DND-41 (cell line): ENCODE measurements at regions not wholly inside any gene's neighbourhood (a gene's known extent, or its start where the extent isn't known, plus 50 kb on each side); places are given as distances from the start of the nearest gene placed in this dataset.

Experiments
- ATAC-seq: fragments of 200-7000 bp; cut with Tn5 transposase; 3 replicates; pipeline ENCODE4 v1.9.1; 2021; ENCODE audit warnings: low read depth; ENCODE audit not compliant: insufficient read depth
- DNase-seq: peaks from one replicate; pipeline ENCODE4 v3.0.0-alpha.2; 2020
- H2AFZ ChIP-seq: 2 replicates; pipeline ENCODE4 v1.6.0; 2012; ENCODE audit warnings: low read depth, low read length
- H3K27ac ChIP-seq: 2 replicates; pipeline ENCODE4 v1.5.1; 2012; ENCODE audit warnings: low read length, inconsistent platforms
- H3K27me3 ChIP-seq: fragments of 200-600 bp; sonication (generic); 2 replicates; pipeline ENCODE4 v1.6.0; 2012; ENCODE audit warnings: low read length, mild to moderate bottlenecking, inconsistent platforms; ENCODE audit not compliant: insufficient read depth, poor library complexity
- H3K36me3 ChIP-seq: 2 replicates; pipeline ENCODE4 v1.5.1; 2012; ENCODE audit warnings: low read length, inconsistent platforms; ENCODE audit not compliant: insufficient read depth
- H3K4me1 ChIP-seq: 2 replicates; pipeline ENCODE4 v1.5.1; 2012; ENCODE audit warnings: mild to moderate bottlenecking, low read length; ENCODE audit not compliant: insufficient read depth
- H3K4me2 ChIP-seq: 2 replicates; pipeline ENCODE4 v1.6.0; 2012; ENCODE audit warnings: mild to moderate bottlenecking, moderate library complexity, low read length, inconsistent platforms; ENCODE audit not compliant: insufficient read depth
- H3K4me3 ChIP-seq, 2 experiments: fragments of 200-600 bp in 1 of 2; shearing (Covaris generic) in 1 of 2; 2 replicates each; pipeline ENCODE4 v1.5.1; 2012 to 2016; ENCODE audit warnings: inconsistent platforms in 2 of 2, low read length in 2 of 2, mild to moderate bottlenecking in 2 of 2, low read depth in 1 of 2, moderate library complexity in 1 of 2
- H3K79me2 ChIP-seq: 2 replicates; pipeline ENCODE4 v1.6.0; 2012; ENCODE audit warnings: low read length, inconsistent platforms; ENCODE audit not compliant: insufficient read depth
- H3K9ac ChIP-seq: 2 replicates; pipeline ENCODE4 v1.6.0; 2012; ENCODE audit warnings: low read depth, mild to moderate bottlenecking, inconsistent platforms, low read length, moderate library complexity
- H3K9me3 ChIP-seq: 2 replicates; pipeline ENCODE4 v1.5.1; 2012; ENCODE audit warnings: low read length, moderate library complexity, mild to moderate bottlenecking, inconsistent platforms; ENCODE audit not compliant: insufficient read depth, severe bottlenecking
- H4K20me1 ChIP-seq: 2 replicates; pipeline ENCODE4 v1.6.0; 2012; ENCODE audit warnings: low read length; ENCODE audit not compliant: insufficient read depth
- EZH2 ChIP-seq: IDR thresholded peaks from 3 replicates; pipeline ENCODE4 v1.6.1; 2012; ENCODE audit warnings: borderline replicate concordance, low read depth, mild to moderate bottlenecking, moderate library complexity, low read length, inconsistent platforms; ENCODE audit not compliant: severe bottlenecking
- TF ChIP-seq, protein P1 (sequence below): IDR thresholded peaks from 2 replicates; pipeline ENCODE4 v1.5.1; 2012; ENCODE audit warnings: borderline replicate concordance, low read length, moderate library complexity, mild to moderate bottlenecking; ENCODE audit not compliant: poor library complexity, severe bottlenecking; ENCODE audit errors: extremely low read depth

DNA sequence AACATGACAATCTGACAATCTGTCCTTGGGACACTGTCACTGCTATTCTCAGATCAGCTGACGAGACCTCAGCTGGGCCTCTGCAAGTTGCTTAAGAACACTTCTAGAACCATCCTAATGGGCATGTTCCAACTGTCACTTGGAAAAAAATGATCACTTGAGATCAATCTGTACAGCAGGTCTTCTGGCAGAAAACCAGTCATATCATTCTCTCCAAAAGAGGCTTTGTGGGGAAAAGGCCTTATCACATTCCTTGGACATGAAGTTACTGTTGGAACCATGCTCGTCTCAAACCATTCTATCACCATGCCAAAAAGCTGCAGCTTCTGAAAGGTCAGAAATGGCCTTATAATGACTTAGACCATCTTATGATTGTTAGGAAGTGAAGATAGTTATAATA, 744.2 kb downstream of the USP25 start:
- Histone ChIP-seq H3K4me2 (no peak overlapping the region), H3K27ac (no peak overlapping the region)

DNA sequence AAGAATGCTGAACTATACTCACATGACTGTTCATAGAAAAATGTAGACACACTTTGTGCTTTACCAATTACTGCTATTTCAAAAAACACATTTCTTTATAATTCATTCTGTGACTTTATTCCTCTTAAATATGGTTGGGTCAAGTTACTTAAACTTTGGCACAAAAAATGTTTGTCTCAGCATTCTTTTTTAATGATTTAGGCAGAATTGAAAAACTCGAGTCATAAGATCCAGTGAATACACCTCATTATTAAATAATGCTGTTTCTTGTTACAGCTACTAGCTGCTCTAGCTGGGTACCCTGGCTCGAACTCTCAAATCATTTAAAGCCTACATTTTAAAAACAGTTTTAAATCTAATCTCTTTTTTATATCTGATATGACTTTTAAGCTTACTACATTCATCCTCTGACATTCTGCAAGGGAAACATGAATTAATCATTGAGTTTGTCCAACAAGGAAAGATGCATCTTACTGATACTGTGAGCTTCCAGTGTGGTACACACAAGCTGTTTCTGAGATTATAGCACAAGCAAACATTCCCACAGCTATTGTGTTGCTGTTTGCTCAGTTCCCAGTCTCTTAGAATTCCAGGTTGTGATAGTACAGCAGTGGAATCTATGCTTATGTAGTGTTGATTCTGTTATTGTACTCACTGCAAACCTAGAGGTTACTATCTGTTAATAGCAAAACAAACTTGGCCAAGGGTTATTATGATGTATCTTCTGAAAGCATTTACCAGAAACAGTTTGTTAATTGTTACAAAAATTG, 746.5 kb downstream of the USP25 start:
- Histone ChIP-seq H3K4me2 (no peak overlapping the region), H3K4me1 (0 out of 2 replicates have a peak, but pooled peaks cover 3% of the 10 kb centered on the region), H4K20me1 (no peaks in the 10 kb centered on the region), H3K79me2 (no peaks in the 10 kb centered on the region), H3K4me3 (no peak overlapping the region), H3K9ac (no peak overlapping the region), H3K27me3 (no peaks in the 10 kb centered on the region), H2AFZ (no peak overlapping the region), H3K27ac (no peak overlapping the region), H3K36me3 (no peaks in the 10 kb centered on the region), H3K9me3 (no peaks in the 10 kb centered on the region)
- no peak for TF ChIP-seq EZH2
- TF ChIP-seq, protein P1, sequence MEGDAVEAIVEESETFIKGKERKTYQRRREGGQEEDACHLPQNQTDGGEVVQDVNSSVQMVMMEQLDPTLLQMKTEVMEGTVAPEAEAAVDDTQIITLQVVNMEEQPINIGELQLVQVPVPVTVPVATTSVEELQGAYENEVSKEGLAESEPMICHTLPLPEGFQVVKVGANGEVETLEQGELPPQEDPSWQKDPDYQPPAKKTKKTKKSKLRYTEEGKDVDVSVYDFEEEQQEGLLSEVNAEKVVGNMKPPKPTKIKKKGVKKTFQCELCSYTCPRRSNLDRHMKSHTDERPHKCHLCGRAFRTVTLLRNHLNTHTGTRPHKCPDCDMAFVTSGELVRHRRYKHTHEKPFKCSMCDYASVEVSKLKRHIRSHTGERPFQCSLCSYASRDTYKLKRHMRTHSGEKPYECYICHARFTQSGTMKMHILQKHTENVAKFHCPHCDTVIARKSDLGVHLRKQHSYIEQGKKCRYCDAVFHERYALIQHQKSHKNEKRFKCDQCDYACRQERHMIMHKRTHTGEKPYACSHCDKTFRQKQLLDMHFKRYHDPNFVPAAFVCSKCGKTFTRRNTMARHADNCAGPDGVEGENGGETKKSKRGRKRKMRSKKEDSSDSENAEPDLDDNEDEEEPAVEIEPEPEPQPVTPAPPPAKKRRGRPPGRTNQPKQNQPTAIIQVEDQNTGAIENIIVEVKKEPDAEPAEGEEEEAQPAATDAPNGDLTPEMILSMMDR, result no peak
- ATAC-seq, result no peak
- DNase-seq, result no peak

More for the DNA sequence above, 744.2 kb downstream of the USP25 start:
- no peaks in the 10 kb centered on the region for H3K9me3 ChIP-seq
- no peaks in the 10 kb centered on the region for H3K79me2 ChIP-seq
- H2AFZ ChIP-seq, result no peak overlapping the region
- DNase-seq, result no peak
- TF ChIP-seq, protein P1, result no peak
- TF ChIP-seq EZH2, result no peak
- no peak overlapping the region for H3K9ac ChIP-seq
- no peaks in the 10 kb centered on the region for H4K20me1 ChIP-seq
- no peaks in the 10 kb centered on the region for H3K36me3 ChIP-seq
- ATAC-seq, result no peak
- no peak overlapping the region for H3K4me3 ChIP-seq
- no peaks in the 10 kb centered on the region for H3K27me3 ChIP-seq
- 0 out of 2 replicates have a peak, but pooled peaks cover 3% of the 10 kb centered on the region for H3K4me1 ChIP-seq

DNA sequence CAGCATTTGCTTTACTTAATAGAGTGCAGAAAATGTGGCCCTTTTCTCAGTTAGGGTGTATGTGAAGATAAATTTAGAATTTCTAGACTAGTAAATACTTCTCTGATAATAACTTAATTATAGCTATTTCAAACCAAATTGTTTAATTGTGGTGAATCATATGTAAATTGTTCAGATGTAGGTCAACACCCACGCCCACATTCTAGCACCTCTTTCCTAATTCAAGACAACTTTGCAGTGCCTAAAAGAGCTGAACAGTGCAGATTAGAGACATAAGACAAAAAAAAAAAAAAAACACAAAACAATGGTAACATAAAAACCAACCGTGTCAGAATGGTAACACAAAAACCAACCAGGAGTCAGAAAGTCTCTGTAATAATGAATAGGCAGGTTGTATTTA, 758.3 kb downstream of the USP25 start:
- no peak for TF ChIP-seq EZH2
- TF ChIP-seq, protein P1, result no peak
- Histone ChIP-seq H3K27ac (no peak overlapping the region), H3K4me1 (peaks cover 11% of the 10 kb centered on the region), H3K4me2 (no peak overlapping the region), H3K79me2 (no peaks in the 10 kb centered on the region; the same call in 1 of the 2 replicates), H2AFZ (no peak overlapping the region), H3K4me3 (no peak overlapping the region), H3K9me3 (no peaks in the 10 kb centered on the region), H4K20me1 (no peaks in the 10 kb centered on the region), H3K27me3 (no peaks in the 10 kb centered on the region), H3K36me3 (no peaks in the 10 kb centered on the region), H3K9ac (no peak overlapping the region)
- ATAC-seq, result no peak
- DNase-seq, result no peak
